ENCODE measurements at regions not wholly inside any gene's neighbourhood (a gene's known extent, or its start where the extent isn't known, plus 50 kb on each side); places are given as distances from the start of the nearest gene placed in this dataset.

DNA sequence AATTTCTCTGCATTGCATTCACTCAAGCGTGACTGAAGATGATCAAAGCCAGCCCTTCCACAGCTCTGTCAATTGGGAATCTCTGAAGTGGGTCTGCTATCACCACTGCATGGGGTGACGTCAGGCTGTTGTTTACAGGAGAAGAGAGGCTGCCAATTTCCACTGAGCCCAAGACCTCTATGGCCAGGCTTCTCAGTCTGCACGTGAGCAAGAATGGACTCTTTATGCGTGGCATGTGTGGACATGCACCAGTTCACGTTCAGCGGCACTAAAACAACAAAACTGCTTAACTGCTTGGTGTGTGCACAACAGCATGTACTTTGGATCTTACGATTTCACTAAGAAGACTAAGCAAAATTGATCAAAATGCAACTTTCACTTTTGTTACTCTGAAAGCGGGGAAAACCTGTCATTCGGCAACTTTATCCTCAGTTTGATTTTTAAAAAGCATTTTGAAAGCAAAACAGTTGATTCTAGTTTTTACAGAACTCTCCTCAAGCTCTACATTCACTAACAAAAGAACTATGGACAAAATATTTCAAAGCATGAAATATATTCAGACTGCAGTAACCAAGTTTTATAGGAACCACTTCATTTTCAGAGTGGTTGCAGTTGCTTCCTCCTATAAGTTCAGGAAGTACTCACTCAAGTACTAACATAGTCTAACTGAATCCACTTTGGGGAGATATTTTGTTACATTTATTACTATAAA lies 77.0 kb upstream of the SERTAD2 start:
- H3F3A ChIP-seq (replicated peaks; ENCODE audit: insufficient read depth) = peaks cover 11% of the 10 kb centered on the region
- no peaks in the 10 kb centered on the region for H4K20me1 ChIP-seq (ENCODE audit: insufficient read depth)
- WGBS (ENCODE audit: low lambda C conversion rate) = 55% methylated on average over 9 of the region's 9 CpGs
- no peaks in the 10 kb centered on the region; the same call in 1 of the 2 replicates for H3K79me2 ChIP-seq (ENCODE audit: insufficient read depth)
- H3K9ac ChIP-seq = no peak overlapping the region; the same call in 1 of the 2 replicates
- no peaks in the 10 kb centered on the region for H3K27me3 ChIP-seq (ENCODE audit: insufficient read depth)
- H3K36me3 ChIP-seq (replicated peaks in 1 of 2; ENCODE audit: control insufficient read depth in 1 of 2, insufficient read depth in 2 of 2, low read length in 1 of 2) = no peaks in the 10 kb centered on the region
- ChIA-PET POLR2A (no interaction called here), CTCF (interaction anchor here (5.7 kb wide), 1 partner anchor 78 kb away, joined by 22 read pairs; the partner anchor contains the start of gene SERTAD2)
- peak; percentile 64 for DNase-seq
- no peaks in the 10 kb centered on the region for H3K9me3 ChIP-seq
- peak overlapping the region; percentile 17 to 72; a peak in 3 of 4 replicates for H3K27ac ChIP-seq (ENCODE audit: low read depth in 2 of 2, low read length in 1 of 2)
- no peak overlapping the region for H3K4me3 ChIP-seq (ENCODE audit: low read depth in 2 of 2, low read length in 1 of 2)
- no peaks in the 10 kb centered on the region for H3K9me2 ChIP-seq
- H3K4me2 ChIP-seq = peak overlapping the region; percentile 61
- peaks cover 7 to 19% of the 10 kb centered on the region in 2 experiments; a peak in 3 of 4 replicates for H3K4me1 ChIP-seq (ENCODE audit: control insufficient read depth in 1 of 2, insufficient read depth in 2 of 2, low read depth in 1 of 2, low read length in 1 of 2)
- H2AFZ ChIP-seq (ENCODE audit: low read depth) = peak overlapping the region; percentile 36; the same call in 1 of the 2 replicates
- TF ChIP-seq USF2 (IDR thresholded peaks at IDR 0.05; ENCODE audit: borderline replicate concordance, low read depth, low read length) = no peak
- 0 out of 2 replicates have a peak, but pooled peaks have one; percentile 10 for TF ChIP-seq GATA2 (CRISPR knock-in tag; IDR thresholded peaks at IDR 0.05)
- TF ChIP-seq ZBTB33 (IDR thresholded peaks at IDR 0.05; ENCODE audit: borderline replicate concordance, low read depth) = no peak
- no peak for TF ChIP-seq CHD2 (IDR thresholded peaks at IDR 0.05; ENCODE audit: low read length, partially characterized antibody)
- peak; percentile 44; the same call in 1 of the 2 replicates for TF ChIP-seq TCF12 (IDR thresholded peaks at IDR 0.05)
- peak; percentile 62; the same call in 1 of the 2 replicates for TF ChIP-seq MXI1 (IDR thresholded peaks at IDR 0.05; ENCODE audit: low read depth, low read length)
- TF ChIP-seq PBX3 (IDR thresholded peaks at IDR 0.05) = 0 out of 2 replicates have a peak, but pooled peaks have one; percentile 9
- no peak for TF ChIP-seq FOSL2 (IDR thresholded peaks at IDR 0.05; ENCODE audit: borderline replicate concordance, low read depth)
- TF ChIP-seq GABPA (IDR thresholded peaks at IDR 0.05; ENCODE audit: low read depth) = no peak
- TF ChIP-seq JUND (IDR thresholded peaks at IDR 0.05) = no peak
- no peak for TF ChIP-seq REST (IDR thresholded peaks at IDR 0.05; ENCODE audit: low read depth, low read length)
- TF ChIP-seq YY1 (IDR thresholded peaks at IDR 0.05; ENCODE audit: low read depth) = no peak
- no peak for TF ChIP-seq MEF2A (IDR thresholded peaks at IDR 0.05; ENCODE audit: borderline replicate concordance, low read depth)
- TF ChIP-seq TEAD4 (IDR thresholded peaks at IDR 0.05; ENCODE audit: borderline replicate concordance, insufficient read depth) = no peak
- TF ChIP-seq RFX5 (IDR thresholded peaks at IDR 0.05; ENCODE audit: low read length) = no peak
- no peak for TF ChIP-seq EZH2phosphoT487 (IDR thresholded peaks at IDR 0.05; ENCODE audit: borderline replicate concordance, low read depth)
- peak; percentile 74 for TF ChIP-seq MAX (IDR thresholded peaks at IDR 0.05; ENCODE audit: low read depth)
- no peak for TF ChIP-seq TAF1 (IDR thresholded peaks at IDR 0.05; ENCODE audit: borderline replicate concordance, low read depth, low read length)
- TF ChIP-seq FOXM1 (IDR thresholded peaks at IDR 0.05; ENCODE audit: low read depth) = no peak
- TF ChIP-seq FOXJ3 (CRISPR knock-in tag; IDR thresholded peaks at IDR 0.05) = 0 out of 2 replicates have a peak, but pooled peaks have one; percentile 41
- TF ChIP-seq SMC3 (IDR thresholded peaks at IDR 0.05; ENCODE audit: low read depth, low read length) = no peak
- TF ChIP-seq RXRA (IDR thresholded peaks at IDR 0.05; ENCODE audit: borderline replicate concordance, low read depth) = no peak
- TF ChIP-seq IRF3 (IDR thresholded peaks at IDR 0.05; ENCODE audit: low read depth, low read length) = no peak
